SK-N-SH treated with all-trans-retinoic acid at 6 μM for 48 hours (cell line): ENCODE measurements at regions not wholly inside any gene's neighbourhood (a gene's known extent, or its start where the extent isn't known, plus 50 kb on each side); places are given as distances from the start of the nearest gene placed in this dataset.

Experiments
- ATAC-seq: fragments of 200-7000 bp; cut with Tn5 transposase; 3 replicates; pipeline ENCODE4 v1.9.1; 2020; ENCODE audit warnings: mild to moderate bottlenecking, moderate library complexity
- ARNTL ChIP-seq: fragments of 450-650 bp; formaldehyde crosslinking; IDR thresholded peaks from 2 replicates; pipeline ENCODE4 v1.5.0; 2020; ENCODE audit warnings: low read depth, mild to moderate bottlenecking, moderate library complexity, borderline replicate concordance
- BACH2 ChIP-seq: fragments of 250-450 bp; sonication (Bioruptor Pico); IDR thresholded peaks from 2 replicates; pipeline ENCODE4 v1.9.0; 2021; ENCODE audit warnings: mild to moderate bottlenecking, borderline replicate concordance
- CREB5 ChIP-seq: fragments of 250-450 bp; sonication (Bioruptor Pico); IDR thresholded peaks from 2 replicates; pipeline ENCODE4 v1.5.1; 2020; ENCODE audit warnings: low read depth, mild to moderate bottlenecking, moderate library complexity
- CSDC2 ChIP-seq: fragments of 250-450 bp; sonication (Bioruptor Pico); IDR thresholded peaks from 2 replicates; pipeline ENCODE4 v1.5.0; 2020; ENCODE audit warnings: mild to moderate bottlenecking, moderate library complexity
- CSRNP3 ChIP-seq: fragments of 250-450 bp; sonication (Bioruptor Pico); IDR thresholded peaks from 2 replicates; pipeline ENCODE4 v1.5.1; 2021; ENCODE audit warnings: mild to moderate bottlenecking, moderate library complexity
- ESRRG ChIP-seq: fragments of 250-450 bp; sonication (Bioruptor Pico); IDR thresholded peaks from 2 replicates; pipeline ENCODE4 v1.6.1; 2021; ENCODE audit warnings: mild to moderate bottlenecking
- GLIS3 ChIP-seq: fragments of 250-450 bp; sonication (Bioruptor Pico); IDR thresholded peaks from 2 replicates; pipeline ENCODE4 v1.5.0; 2020; ENCODE audit warnings: mild to moderate bottlenecking, moderate library complexity
- ISL1 ChIP-seq: fragments of 250-450 bp; sonication (Bioruptor Pico); IDR thresholded peaks from 2 replicates; pipeline ENCODE4 v2.1.2; 2022; ENCODE audit warnings: mild to moderate bottlenecking, moderate library complexity
- OSR1 ChIP-seq: fragments of 250-450 bp; sonication (Bioruptor Pico); IDR thresholded peaks from 2 replicates; pipeline ENCODE4 v1.8.0; 2022; ENCODE audit warnings: moderate library complexity, mild to moderate bottlenecking, inconsistent platforms
- PATZ1 ChIP-seq: fragments of 250-450 bp; sonication (Bioruptor Pico); IDR thresholded peaks from 2 replicates; pipeline ENCODE4 v1.8.0; 2020; ENCODE audit warnings: mild to moderate bottlenecking, moderate library complexity, borderline replicate concordance
- PPARA ChIP-seq: fragments of 250-450 bp; sonication (Bioruptor Pico); IDR thresholded peaks from 2 replicates; pipeline ENCODE4 v1.5.0; 2020; ENCODE audit warnings: mild to moderate bottlenecking, borderline replicate concordance
- RARB ChIP-seq: fragments of 250-450 bp; sonication (Bioruptor Pico); IDR thresholded peaks from 2 replicates; pipeline ENCODE4 v1.8.0; 2021; ENCODE audit warnings: mild to moderate bottlenecking, moderate library complexity
- SNAI2 ChIP-seq: fragments of 250-450 bp; sonication (Bioruptor Pico); IDR thresholded peaks from 2 replicates; pipeline ENCODE4 v1.5.0; 2020; ENCODE audit warnings: mild to moderate bottlenecking, moderate library complexity
- TOX ChIP-seq: fragments of 250-450 bp; sonication (Bioruptor Pico); IDR thresholded peaks from 2 replicates; pipeline ENCODE4 v1.8.0; 2021; ENCODE audit warnings: mild to moderate bottlenecking, moderate library complexity, borderline replicate concordance
- TSHZ2 ChIP-seq: fragments of 250-450 bp; sonication (Bioruptor Pico); IDR thresholded peaks from 2 replicates; pipeline ENCODE4 v1.5.0; 2020; ENCODE audit warnings: mild to moderate bottlenecking, moderate library complexity
- ZC3H10 ChIP-seq: fragments of 250-450 bp; sonication (Bioruptor Pico); IDR thresholded peaks from 2 replicates; pipeline ENCODE4 v1.5.1; 2021; ENCODE audit warnings: mild to moderate bottlenecking, moderate library complexity
- ZFP3 ChIP-seq: fragments of 250-450 bp; sonication (Bioruptor Pico); IDR thresholded peaks from 2 replicates; pipeline ENCODE4 v1.5.0; 2020; ENCODE audit warnings: mild to moderate bottlenecking, moderate library complexity
- ZFP30 ChIP-seq: fragments of 450-650 bp; formaldehyde crosslinking; IDR thresholded peaks from 2 replicates; pipeline ENCODE4 v1.5.0; 2022; ENCODE audit warnings: mild to moderate bottlenecking, moderate library complexity
- ZNF565 ChIP-seq: fragments of 450-650 bp; formaldehyde crosslinking; conservative IDR thresholded peaks from 2 replicates; pipeline ENCODE4 v1.5.0; 2020; ENCODE audit warnings: low read depth, mild to moderate bottlenecking, moderate library complexity
- ZNF70 ChIP-seq: fragments of 450-650 bp; formaldehyde crosslinking; IDR thresholded peaks from 2 replicates; pipeline ENCODE4 v1.5.0; 2020; ENCODE audit warnings: mild to moderate bottlenecking, moderate library complexity
- ZNF8 ChIP-seq: fragments of 450-650 bp; formaldehyde crosslinking; IDR thresholded peaks from 2 replicates; pipeline ENCODE4 v1.5.0; 2020; ENCODE audit warnings: mild to moderate bottlenecking, moderate library complexity
- TF ChIP-seq, protein P1 (sequence below): fragments of 250-450 bp; sonication (Bioruptor Pico); IDR thresholded peaks from 2 replicates; pipeline ENCODE4 v1.8.0; 2021; ENCODE audit warnings: low read depth, mild to moderate bottlenecking, moderate library complexity, borderline replicate concordance

DNA sequence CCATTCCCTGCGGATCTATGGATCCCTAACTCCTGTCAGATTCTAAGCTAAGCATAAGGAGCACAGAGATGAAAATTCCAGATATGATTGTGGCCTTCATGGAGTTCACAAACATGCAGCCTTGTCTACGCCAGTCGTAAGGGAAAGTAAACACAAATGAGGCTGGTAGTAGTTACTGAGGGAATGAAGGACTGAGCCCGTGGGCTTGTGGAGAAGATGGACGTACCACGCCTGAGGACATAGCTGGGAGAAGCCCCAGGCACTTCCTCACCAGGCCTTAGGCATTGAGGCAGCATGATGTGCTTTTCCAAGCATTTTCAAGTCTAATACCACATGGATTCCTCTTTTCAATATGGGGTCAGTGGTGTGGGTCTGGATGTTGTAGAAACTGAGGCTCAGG lies 515.2 kb downstream of the BCL11B start:
- ATAC-seq = no peak
- TF ChIP-seq PPARA (CRISPR knock-in tag) = no peak
- TF ChIP-seq ESRRG (CRISPR knock-in tag) = no peak
- TF ChIP-seq ZNF565 (CRISPR knock-in tag) = no peak
- TF ChIP-seq TSHZ2 (CRISPR knock-in tag) = no peak
- no peak for TF ChIP-seq OSR1 (CRISPR knock-in tag)
- TF ChIP-seq GLIS3 (CRISPR knock-in tag) = no peak
- TF ChIP-seq TOX (CRISPR knock-in tag) = no peak
- TF ChIP-seq ZNF70 (CRISPR knock-in tag) = no peak
- TF ChIP-seq CSRNP3 (CRISPR knock-in tag) = no peak
- no peak for TF ChIP-seq ZC3H10
- TF ChIP-seq ZFP3 (CRISPR knock-in tag) = no peak
- TF ChIP-seq CREB5 = no peak
- TF ChIP-seq ISL1 (CRISPR knock-in tag) = no peak
- TF ChIP-seq, protein P1, sequence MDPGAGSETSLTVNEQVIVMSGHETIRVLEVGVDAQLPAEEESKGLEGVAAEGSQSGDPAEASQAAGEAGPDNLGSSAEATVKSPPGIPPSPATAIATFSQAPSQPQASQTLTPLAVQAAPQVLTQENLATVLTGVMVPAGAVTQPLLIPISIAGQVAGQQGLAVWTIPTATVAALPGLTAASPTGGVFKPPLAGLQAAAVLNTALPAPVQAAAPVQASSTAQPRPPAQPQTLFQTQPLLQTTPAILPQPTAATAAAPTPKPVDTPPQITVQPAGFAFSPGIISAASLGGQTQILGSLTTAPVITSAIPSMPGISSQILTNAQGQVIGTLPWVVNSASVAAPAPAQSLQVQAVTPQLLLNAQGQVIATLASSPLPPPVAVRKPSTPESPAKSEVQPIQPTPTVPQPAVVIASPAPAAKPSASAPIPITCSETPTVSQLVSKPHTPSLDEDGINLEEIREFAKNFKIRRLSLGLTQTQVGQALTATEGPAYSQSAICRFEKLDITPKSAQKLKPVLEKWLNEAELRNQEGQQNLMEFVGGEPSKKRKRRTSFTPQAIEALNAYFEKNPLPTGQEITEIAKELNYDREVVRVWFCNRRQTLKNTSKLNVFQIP (CRISPR knock-in tag) = no peak
- TF ChIP-seq RARB = no peak
- TF ChIP-seq, all 23 proteins: peak for 0

- ATAC-seq = no peak
- TF ChIP-seq ZNF70 (CRISPR knock-in tag) (no peak), CSDC2 (no peak), TOX (CRISPR knock-in tag) (no peak), ZFP3 (CRISPR knock-in tag) (no peak), ZNF565 (CRISPR knock-in tag) (no peak), ZFP30 (CRISPR knock-in tag) (no peak), RARB (no peak), BACH2 (CRISPR knock-in tag) (no peak), ARNTL (CRISPR knock-in tag) (no peak), SNAI2 (CRISPR knock-in tag) (no peak), CREB5 (no peak)
These were observed 513.6 kb downstream of the BCL11B start for GRCh38 chr14:98758440-98758839.

- TF ChIP-seq TOX (CRISPR knock-in tag) (no peak), CREB5 (no peak), BACH2 (CRISPR knock-in tag) (no peak), ZNF8 (CRISPR knock-in tag) (no peak), ZC3H10 (no peak), PATZ1 (no peak), PPARA (CRISPR knock-in tag) (no peak), GLIS3 (CRISPR knock-in tag) (no peak), CSDC2 (no peak), CSRNP3 (CRISPR knock-in tag) (no peak)
- ATAC-seq = no peak
These were observed 510.0 kb downstream of the BCL11B start for GRCh38 chr14:98761993-98762392.
